Stimulated activated CD8-positive, alpha-beta memory T cell treated with anti-CD3 and anti-CD28 coated beads, Interleukin-7, amount 100 ng/mL, for 4 hours (primary cell): ENCODE measurements at regions not wholly inside any gene's neighbourhood (a gene's known extent, or its start where the extent isn't known, plus 50 kb on each side); places are given as distances from the start of the nearest gene placed in this dataset.

ENCODE experiments used
- DNase-seq, 2 donors: peaks; one replicate each; pipeline ENCODE4 v3.0.0-alpha.2; 2020; ENCODE audit warnings: low read depth in 2 of 2

DNA sequence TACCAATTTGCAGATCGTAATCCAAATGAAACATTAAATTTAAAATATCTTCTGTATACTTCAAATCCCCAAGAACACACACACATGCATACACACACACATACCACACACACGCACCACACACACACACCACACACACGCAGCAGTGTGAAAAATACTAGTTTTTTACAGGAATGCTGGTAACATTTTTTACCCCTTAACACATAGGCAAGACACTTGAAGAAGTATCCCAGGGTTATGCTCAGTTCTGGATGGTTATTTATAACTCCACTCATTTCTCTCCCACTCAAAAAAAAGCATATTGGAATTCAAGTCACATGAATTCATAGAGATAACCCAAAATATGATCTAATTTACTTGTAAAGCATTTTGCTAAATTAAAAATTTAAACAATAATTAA lies 325.5 kb upstream of the SLC7A11 start:
- DNase-seq = no peak

DNA sequence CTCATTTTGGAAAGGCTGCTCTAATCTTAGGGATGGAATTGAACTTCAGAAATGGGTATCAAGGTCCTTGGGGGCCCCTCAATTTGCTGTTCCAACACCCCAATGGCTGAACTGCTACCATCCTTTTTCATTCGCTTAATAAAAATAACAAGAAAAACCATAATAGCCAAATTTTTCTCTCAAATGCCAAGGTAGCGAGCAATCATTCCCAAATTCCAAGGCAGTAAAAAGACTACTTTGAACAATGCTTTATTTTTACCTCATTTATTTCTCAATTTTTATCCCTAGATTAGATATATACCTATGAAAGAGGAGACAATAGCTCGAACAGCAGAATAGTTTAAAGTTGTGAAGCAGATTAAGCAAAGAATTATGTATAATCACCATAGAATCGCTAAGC lies 323.4 kb upstream of the SLC7A11 start:
- DNase-seq = no peak

DNA sequence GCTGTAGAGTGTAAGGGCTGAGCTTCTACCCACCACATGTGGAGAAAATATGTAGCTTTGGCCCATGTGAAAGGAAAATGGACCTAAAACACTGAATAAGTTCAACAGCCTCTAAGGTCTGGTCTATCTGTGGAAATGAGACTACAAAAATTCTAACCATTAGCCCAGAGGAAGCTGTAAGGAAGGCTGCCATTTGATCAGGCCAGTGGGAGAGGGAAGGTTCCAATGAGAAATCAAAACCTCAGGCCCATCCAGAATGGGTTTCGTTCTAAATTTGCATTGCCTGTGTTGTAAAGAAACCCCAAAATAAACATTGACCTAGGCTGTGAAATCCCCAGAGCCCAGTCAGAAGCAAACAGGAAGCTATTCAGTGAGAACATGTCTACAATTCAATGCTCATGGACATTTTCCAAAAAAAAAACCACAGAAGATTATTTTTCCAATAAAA lies 320.4 kb upstream of the SLC7A11 start:
- no peak for DNase-seq

DNA sequence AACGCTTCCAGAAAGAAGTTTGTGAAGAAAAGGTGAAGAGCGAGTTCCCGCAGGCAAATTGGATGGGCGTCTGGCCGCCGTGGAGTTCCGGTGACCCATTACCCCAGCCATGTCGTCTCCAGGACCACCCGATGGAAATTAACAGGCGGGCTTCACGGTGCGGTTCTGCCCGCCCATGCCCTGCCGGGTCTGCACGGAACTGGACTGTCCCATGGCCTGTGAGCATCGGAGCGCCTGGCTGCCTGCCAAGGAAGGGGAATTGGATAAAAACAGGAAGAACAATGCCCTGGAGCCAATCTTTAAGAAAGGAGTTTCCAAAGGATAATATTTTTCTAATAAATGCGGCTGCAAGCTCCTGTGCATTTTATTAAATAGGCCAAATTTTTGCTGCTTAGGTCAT lies 319.8 kb upstream of the SLC7A11 start:
- DNase-seq = no peak

DNA sequence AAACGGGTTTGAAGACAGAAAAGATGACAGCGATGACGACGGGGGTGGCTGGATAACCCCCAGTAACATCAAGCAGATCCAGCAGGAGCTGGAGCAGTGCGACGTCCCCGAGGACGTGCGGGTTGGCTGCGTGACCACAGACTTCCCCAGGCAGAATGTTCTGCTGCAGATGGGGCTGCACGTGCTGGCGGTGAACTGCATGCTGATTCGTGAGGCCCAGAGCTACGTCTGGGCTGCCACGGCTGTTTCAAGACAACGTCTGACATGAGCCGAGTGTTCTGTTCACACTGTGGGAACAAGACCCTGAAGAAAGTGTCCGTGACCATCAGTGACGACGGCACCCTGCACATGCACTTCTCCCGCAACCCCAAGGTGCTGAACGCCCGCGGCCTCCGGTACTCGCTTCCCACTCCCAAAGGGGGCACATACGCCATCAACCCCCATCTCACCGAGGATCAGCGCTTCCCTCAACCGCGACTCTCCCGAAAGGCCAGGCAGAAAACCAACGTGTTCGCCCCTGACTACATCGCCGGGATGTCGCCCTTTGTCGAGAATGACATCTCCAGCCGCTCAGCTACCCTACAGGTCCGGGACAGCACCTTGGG lies 319.2 kb upstream of the SLC7A11 start:
- DNase-seq = no peak

DNA sequence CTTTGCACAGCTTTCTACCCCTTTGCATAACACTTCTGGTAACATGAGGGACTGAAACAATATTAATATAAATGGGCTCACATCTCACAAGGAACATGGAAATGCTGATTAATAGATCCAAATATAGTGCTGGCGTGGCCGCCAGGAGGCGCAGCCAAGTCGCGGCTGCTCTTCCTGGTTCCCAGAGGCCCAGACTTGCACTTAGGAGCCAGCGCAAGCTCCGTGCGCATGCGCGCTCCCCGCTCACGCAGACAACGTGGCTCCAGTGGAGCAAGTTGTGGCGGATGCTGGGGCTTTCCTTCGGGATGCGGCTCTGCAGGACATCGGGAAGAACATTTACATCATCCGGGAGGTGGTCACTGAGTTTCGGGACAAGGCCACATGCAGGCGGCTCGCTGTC lies 318.3 kb upstream of the SLC7A11 start:
- DNase-seq = no peak

DNA sequence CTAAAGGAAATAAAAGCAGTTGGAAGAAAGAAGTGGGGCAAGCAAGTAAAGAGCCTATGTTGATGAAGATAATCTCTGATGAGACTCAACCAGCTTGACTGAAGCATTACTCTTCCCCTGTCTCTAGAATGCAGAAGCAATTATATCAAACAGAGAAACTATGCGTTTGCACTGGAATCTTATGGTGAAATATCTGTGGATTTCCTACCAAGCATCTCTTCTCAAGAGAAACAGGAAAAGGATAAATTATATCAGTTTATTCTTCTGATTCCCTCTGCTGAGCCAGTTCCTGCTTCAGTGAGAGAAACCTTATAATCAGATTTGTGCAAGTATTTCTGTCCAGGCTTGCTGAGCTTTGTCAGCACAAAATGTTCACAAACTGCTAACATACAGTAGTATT lies 316.7 kb upstream of the SLC7A11 start:
- no peak for DNase-seq

DNA sequence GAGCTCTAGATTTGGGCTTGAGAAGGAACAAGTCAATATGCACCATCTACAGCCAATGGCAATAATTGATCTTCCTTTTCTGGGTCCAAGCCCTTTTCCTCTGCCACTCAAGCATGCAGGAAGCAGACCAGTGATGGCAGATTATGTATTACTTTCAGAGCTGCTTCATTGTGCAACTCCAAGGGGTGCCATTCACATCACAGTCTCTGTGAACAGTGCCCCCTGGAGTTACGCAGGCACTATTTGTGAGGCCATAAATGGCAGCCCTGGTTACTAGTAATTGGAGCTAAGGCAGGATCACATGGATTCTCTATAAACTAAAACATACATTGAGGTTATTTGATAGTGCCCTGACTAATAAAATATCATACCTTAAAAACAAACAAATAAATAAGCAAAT lies 313.4 kb upstream of the SLC7A11 start:
- no peak for DNase-seq

DNA sequence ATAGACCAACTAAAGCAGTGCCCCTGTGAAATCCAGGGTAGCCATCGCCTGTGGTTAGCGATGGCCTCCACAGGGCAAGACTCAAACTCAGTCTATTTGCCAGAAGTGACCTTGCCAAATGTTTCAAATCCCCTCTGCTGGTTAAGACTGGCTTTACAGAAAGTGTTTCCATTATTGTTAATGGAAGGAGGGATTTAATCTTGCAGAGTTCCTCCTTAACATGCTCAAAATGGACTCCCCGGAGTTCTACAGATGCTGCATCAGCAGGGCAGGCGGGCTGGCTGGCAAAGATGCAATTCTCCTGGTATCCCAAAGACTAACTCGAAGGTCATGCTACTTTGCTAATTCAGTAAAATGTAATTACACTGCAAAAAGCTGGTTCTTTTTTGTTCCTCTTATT lies 313.0 kb upstream of the SLC7A11 start:
- no peak for DNase-seq

DNA sequence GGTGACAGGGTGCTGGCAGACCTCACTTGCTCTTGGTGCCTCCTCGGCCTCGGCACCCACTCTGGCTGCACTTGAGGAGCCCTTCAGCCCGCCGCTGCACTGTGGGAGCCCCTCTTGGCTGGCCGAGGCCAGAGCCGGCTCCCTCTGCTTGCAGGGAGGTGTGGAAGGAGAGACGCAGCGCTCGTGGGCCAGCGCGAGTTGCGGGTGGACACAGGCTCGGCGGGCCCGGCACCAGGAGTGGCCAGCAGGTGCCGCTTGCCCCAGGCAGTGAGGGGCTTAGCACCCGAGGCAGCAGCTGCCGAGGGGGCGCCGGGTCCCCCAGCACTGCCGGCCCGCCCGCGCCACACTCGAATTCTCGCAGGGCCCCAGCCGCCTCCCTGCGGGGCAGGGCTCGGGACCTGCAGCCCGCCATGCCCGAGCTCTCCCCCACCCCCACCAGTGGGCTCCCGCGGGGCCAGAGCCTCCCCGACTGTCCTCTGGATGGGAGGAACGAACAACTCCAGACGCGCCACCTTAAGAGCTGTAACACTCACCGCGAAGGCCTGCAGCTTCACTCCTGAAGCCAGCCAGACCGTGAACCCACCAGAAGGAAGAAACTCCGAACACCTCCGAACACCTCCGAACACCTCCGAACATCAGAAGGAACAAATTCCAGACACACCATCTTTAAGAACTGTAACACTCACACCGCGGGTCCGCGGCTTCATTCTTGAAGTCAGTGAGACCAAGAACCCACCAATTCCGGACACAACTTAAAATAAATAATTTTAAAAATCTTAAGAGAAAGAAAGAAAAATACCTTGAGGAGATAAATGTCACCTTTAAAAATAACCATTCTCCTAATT lies 311.1 kb upstream of the SLC7A11 start:
- DNase-seq = no peak

DNA sequence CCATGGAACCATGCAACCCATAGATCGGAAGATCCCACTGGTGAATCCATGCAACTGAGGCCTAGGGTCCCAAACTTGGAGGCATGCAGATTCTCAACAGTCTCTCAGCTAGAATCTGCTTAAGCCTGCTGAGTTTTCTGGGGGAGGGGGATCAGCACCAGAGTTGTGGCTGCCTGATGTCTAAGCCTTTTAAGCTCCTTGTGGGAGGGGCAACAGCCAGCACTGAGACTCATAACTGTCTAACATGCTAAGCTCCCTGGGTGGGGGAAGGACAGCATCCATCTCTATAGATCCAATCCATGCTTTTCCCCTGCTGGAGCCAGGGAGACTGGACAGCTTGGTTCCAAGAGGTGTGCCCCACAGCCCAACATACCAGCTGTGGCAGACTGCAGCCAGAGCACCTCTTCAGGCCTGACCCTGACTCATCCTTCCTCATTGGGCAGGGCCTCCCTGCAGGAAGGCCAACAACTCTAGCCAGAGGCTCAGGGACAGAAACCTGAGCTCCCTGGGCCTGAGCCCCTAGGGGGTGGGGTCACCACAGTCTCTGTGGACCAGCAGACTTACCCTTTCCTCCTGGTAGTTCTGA lies 300.1 kb upstream of the SLC7A11 start:
- DNase-seq = no peak

DNA sequence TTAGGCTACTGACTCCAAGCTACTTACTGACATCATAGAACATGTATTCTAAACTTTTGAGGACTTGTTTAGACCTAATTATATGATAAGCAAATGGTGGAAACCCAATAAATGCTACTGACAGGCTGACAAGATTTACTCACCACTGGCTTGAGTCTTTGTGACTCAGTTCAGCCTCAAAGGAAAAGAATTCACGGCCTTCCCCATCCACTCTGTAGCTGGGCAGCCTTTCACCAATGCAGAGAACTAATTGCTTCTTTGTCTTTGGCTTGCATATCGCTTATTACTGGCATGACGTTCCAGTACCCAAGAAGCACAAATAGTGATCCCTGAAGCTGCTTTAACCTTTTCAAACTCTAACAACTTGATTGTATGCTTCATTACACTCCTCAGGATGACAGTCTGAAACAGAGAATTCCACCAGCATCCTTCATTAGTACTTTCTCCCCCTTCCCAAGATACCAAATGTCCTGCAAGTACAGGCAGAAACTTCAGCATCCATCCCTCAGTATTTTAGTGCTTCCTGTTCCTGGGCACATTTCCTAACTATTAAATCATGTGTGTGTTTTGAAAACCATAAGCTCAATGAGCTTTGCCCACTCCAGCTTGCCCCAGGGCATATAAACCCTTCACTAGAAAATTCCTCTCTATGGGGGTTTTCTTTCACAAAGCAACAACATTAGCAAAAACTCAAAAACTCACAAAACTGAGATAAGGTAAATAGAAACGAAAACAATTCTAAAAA lies 298.1 kb upstream of the SLC7A11 start:
- DNase-seq = no peak

DNA sequence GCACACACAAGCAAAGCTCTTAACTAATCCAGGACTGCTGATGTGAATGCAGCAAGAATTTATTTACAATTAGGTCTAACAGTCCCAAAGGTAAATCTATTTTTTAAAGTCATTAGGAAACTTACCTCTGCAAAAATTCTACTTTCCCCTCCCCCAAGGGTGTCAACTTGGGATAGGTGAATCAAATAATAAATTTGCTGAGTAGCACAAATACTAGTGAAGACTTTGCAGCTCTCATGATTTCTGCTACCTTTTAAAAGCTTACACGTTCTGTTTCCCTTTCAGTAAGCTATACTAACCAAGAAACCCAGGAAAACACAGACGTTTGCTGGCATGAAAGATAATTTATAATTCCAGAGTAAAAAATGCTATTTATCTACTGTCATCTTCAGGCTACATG lies 296.6 kb upstream of the SLC7A11 start:
- no peak for DNase-seq

DNA sequence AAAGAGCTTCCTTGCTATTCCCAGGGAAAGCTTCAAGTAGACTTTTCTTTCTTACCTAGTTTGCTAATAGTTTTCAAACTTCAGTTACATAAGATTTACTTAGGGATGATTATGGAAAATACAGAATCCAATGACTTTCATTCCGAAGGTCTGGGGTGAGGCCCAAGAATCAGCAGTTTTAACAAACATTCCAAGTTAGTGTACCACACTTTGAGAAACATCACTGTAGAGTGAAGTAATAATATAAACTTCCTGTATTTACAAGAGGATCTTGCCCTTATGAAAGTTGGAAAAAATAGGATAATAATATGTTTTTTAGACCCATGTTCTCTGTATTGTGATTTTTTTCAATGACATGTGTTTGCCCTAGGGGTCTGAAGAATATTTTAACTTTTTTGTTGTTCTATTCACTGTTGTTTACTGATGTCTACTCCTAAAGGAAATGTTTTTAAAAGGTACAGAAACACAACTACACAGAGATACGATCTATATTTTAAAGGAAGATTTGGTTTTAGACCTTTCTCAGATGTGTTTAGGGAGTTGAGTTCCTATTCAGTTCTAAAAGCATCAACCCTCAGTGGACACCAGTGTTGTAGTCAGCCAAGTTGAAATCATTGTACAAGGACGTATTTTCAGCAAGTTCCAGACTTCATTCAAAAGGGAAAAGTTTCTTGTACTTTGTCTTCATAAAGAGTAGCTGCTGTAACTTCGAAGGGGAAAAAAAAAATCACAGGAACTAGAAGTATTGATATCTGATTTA lies 295.8 kb upstream of the SLC7A11 start:
- DNase-seq = no peak

DNA sequence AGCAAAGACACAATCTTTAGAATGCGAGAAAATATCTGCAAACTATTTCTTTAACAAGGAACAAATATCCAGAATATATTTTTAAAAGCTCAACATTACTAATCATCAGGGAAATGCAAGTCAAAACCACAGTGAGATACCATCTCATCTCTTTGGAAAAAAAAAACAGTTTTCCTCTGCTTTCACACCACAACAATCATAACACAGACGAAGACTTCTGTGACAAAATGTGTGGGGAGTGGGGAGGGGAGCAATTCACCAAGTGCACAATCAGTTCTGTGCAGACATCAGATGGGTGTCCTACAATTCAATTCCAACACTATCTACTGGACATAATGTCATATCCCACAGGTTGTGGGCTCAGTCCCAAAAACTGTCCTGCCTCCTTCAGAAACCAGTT lies 293.2 kb upstream of the SLC7A11 start:
- no peak for DNase-seq

DNA sequence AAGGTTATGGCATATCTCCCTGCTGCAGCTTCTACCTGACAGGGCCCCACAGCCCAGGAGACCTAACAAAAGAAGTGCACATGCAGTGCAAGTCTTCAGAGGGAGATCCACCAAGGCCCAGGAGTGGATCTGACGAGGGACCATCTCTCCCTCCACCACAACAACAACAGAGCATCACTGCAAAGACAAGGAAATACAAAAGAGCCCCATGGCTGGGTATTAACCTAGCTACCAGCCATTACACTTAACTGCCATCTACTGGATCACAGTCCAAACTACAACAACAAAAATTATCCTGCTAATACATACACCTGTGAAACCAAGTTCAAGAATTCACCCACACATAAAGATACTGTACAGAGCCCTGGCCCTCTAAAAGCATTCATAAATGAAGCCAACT lies 280.2 kb upstream of the SLC7A11 start:
- DNase-seq = no peak

DNA sequence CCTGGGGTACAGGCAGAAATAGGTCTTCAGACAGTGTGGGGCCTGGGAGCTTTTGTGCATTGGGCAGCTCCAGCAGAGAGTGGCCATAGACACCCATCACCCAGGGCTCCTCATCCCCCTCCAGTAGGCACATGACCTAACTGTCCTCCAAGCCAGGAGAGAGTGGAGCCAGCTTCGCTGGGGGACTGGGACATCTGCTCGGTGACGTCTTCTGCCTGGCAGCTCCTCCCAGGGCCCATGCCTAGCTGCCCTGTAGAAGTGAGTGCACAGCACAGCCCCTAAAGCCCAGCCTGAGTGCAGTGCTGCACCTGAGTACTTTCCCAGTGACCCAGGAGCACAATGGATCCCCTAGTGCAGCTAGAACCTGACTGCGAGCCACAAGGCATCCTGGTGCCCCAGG lies 279.7 kb upstream of the SLC7A11 start:
- DNase-seq = no peak

DNA sequence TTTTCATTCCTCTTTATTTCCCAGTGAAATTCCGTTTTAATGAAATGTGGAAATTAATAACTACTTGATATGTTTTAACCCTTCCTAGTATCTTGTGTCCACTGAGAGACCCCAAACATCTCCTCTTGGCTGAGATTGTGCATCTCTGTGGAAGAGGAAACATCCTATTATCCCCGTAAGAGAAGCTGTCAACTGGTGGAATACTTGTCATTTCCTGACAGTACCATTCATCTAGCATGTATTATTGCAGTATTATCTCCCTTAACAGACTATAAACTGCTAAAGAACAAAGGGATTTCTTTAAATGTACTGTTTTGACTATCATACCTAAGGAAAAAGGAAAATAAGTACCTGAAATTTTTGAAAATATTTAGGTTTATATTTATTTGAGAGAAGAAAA lies 277.3 kb upstream of the SLC7A11 start:
- DNase-seq = no peak

DNA sequence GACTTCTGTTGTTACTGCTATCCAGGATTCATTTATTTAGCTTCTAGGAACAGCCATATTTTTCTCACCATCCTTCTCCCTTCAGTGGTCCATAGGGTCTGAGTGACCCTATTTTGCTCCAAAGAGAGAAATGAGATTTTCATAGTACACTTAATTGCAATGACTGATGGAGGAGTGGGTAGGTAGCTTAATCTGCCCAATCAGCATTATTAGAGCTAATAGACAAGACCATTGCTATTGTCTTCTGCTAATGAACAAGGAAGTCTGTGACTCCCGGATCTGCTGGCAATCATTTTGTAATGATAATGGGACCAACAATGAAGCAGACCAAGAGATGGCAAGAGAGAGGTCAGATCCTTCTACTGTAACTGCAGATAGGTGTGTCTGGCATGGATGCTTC lies 271.4 kb upstream of the SLC7A11 start:
- no peak for DNase-seq

DNA sequence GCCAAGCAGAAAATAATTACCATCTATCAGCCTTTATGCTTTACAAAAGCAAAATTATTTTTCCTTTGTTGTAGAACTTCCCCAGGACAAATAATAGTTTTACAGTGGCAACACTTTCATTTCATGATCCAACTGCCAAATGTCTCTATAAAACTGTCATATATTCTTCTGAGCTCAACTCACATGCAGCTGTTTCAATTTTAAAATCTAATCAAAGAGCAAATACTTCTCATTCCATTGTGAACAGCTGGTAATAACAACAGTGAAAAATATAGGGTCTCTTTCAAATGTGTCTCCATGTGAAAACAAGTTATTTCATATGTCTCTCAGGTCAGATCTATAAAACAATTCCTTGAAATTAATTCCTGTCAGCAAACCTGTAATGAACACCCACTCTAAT lies 270.6 kb upstream of the SLC7A11 start:
- DNase-seq = no peak

DNA sequence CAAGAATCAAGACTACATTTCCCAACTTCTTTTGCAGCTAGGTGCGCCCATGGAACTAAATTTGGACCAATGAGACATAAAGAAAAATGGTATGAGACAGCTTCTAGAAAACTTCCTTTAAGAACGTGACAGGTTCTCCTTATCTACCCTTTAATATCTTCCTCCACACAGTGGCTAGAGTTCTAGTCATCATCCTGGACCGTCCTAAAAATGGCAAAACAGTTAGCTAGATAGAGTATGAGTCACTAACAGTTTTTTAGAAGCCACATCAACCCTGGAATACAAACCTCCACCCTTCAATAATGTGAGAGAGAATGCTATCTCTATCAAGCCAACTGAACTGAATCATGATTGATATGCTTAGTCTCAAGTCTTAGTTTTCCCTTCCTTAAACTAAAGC lies 267.9 kb upstream of the SLC7A11 start:
- no peak for DNase-seq

DNA sequence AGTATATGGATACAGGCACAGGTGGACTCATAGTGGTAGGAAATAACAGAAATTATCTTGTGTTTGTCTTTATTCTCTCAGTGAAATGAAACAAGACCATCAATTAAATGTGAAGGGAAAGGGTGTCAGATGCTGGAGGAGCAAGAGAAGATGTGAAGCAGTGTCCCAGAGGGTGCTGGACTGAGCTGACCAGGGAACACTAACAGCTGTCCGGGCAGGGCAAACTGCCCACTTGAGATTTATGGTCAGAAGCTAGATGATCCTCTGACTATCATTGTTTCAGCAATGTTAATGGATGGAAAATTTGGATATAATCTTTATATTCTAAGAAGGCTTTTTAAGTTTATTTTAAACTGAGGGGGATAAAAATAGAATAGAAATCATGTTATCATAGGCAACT lies 267.2 kb upstream of the SLC7A11 start:
- DNase-seq = no peak
